CD4-positive, CD25-positive, alpha-beta regulatory T cell (primary cell): ENCODE measurements at regions not wholly inside any gene's neighbourhood (a gene's known extent, or its start where the extent isn't known, plus 50 kb on each side); places are given as distances from the start of the nearest gene placed in this dataset.

ENCODE experiments used
- ATAC-seq, 2 donors: fragments of 150-1000 bp; cut with Tn5 transposase; one replicate each; pipeline ENCODE4 v1.10.0; 2021; ENCODE audit warnings: low read depth in 2 of 2, moderate number of reproducible peaks in 2 of 2, moderate library complexity in 1 of 2
- DNase-seq, 3 donors: peaks; one replicate each; pipeline versions ENCODE4 v3.0.0 to v3.0.0-alpha.2; 2012 to 2022; ENCODE audit warnings: mixed read lengths in 1 of 3
- H3K27ac ChIP-seq: one replicate; pipeline ENCODE4 v1.7.0; 2013; ENCODE audit warnings: mild to moderate bottlenecking, low read length; ENCODE audit not compliant: insufficient read depth, poor library complexity, severe bottlenecking
- H3K27me3 ChIP-seq: one replicate; pipeline ENCODE4 v1.7.0; 2013; ENCODE audit warnings: low read length; ENCODE audit not compliant: control insufficient read depth, insufficient read depth
- H3K36me3 ChIP-seq: one replicate; pipeline ENCODE4 v1.7.0; 2013; ENCODE audit warnings: mild to moderate bottlenecking, low read length, moderate library complexity; ENCODE audit not compliant: control insufficient read depth, insufficient read depth
- H3K4me1 ChIP-seq: 2 replicates; pipeline ENCODE4 v1.7.0; 2013; ENCODE audit warnings: mild to moderate bottlenecking, low read length; ENCODE audit not compliant: insufficient read depth, control insufficient read depth, poor library complexity, severe bottlenecking
- H3K4me3 ChIP-seq: one replicate; pipeline ENCODE4 v1.7.0; 2013; ENCODE audit warnings: low read depth, mild to moderate bottlenecking, low read length, moderate library complexity
- H3K9me3 ChIP-seq, 2 experiments: 1 replicate in 1 of 2; 2 replicates in 1 of 2; pipeline ENCODE4 v1.7.0; 2013; ENCODE audit warnings: low read length in 2 of 2, mild to moderate bottlenecking in 1 of 2, moderate library complexity in 1 of 2; ENCODE audit not compliant: control insufficient read depth in 2 of 2
- H3K27ac Mint-ChIP-seq, 3 donors: one replicate each; pipeline ENCODE4 v1.8.0; 2020 to 2022; ENCODE audit warnings: mild to moderate bottlenecking in 3 of 3, mixed read lengths in 3 of 3, moderate library complexity in 2 of 3
- H3K27me3 Mint-ChIP-seq: one replicate; pipeline ENCODE4 v1.8.0; 2022; ENCODE audit warnings: mild to moderate bottlenecking, mixed read lengths
- H3K36me3 Mint-ChIP-seq: one replicate; pipeline ENCODE4 v1.8.0; 2020; ENCODE audit warnings: mixed read lengths
- H3K4me1 Mint-ChIP-seq, 4 donors: one replicate each; pipeline ENCODE4 v1.8.0; 2020 to 2022; ENCODE audit warnings: mixed read lengths in 4 of 4, mild to moderate bottlenecking in 1 of 4
- H3K4me3 Mint-ChIP-seq, 4 donors: one replicate each; pipeline ENCODE4 v1.8.0; 2020 to 2022; ENCODE audit warnings: mild to moderate bottlenecking in 4 of 4, mixed read lengths in 4 of 4, moderate library complexity in 3 of 4
- H3K9me3 Mint-ChIP-seq, 7 donors: one replicate each; pipeline ENCODE4 v1.8.0; 2020 to 2022; ENCODE audit warnings: mixed read lengths in 7 of 7, mild to moderate bottlenecking in 3 of 7, moderate library complexity in 2 of 7

- DNase-seq = no peak
- Mint-ChIP-seq H3K4me3 (no peak overlapping the region), H3K27me3 (peaks cover 5% of the 10 kb centered on the region), H3K9me3 (no peaks in the 10 kb centered on the region), H3K4me1 (no peaks in the 10 kb centered on the region), H3K27ac (no peak overlapping the region), H3K36me3 (no peaks in the 10 kb centered on the region)
- H3K27me3 ChIP-seq = no peaks in the 10 kb centered on the region
- H3K9me3 ChIP-seq = no peaks in the 10 kb centered on the region
- no peaks in the 10 kb centered on the region for H3K4me1 ChIP-seq
- no peaks in the 10 kb centered on the region for H3K36me3 ChIP-seq
- H3K27ac ChIP-seq = no peak overlapping the region
- no peak overlapping the region for H3K4me3 ChIP-seq
- ATAC-seq = no peak
These were observed 153.5 kb downstream of the RPS12 start for GRCh38 chr6:132967871-132968270.

DNA sequence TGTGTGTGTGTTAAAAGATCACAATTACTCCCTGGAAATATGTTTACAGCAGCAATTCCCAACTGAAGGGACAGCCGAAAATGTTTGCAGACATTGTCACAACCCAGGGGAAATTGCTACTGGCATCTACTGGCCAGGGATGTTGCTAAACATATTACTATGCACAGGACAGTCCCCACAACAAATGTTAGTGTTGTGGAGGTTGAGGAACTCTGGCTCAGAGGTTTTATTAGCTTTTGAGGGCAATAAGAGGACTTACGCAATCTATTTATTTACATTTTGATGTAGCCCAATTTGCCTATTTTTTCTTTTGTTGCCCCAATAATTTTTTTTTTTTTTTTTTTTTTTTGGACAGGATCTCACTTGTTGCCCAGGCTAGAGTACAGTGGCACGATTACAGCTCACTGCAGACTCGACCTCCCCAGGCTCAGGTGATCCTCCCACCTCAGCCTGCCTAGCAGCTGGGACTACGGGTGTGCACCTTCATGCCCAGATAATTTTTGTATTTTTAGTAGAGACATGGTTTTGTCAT, 154.1 kb downstream of the RPS12 start:
- Mint-ChIP-seq H3K4me1 (no peaks in the 10 kb centered on the region), H3K27ac (no peak overlapping the region), H3K27me3 (peaks cover 5% of the 10 kb centered on the region), H3K4me3 (no peak overlapping the region), H3K36me3 (no peaks in the 10 kb centered on the region), H3K9me3 (no peaks in the 10 kb centered on the region)
- Histone ChIP-seq H3K4me3 (no peak overlapping the region), H3K36me3 (no peaks in the 10 kb centered on the region), H3K27ac (no peak overlapping the region), H3K9me3 (no peaks in the 10 kb centered on the region), H3K27me3 (no peaks in the 10 kb centered on the region), H3K4me1 (no peaks in the 10 kb centered on the region)
- ATAC-seq = no peak
- no peak for DNase-seq

DNA sequence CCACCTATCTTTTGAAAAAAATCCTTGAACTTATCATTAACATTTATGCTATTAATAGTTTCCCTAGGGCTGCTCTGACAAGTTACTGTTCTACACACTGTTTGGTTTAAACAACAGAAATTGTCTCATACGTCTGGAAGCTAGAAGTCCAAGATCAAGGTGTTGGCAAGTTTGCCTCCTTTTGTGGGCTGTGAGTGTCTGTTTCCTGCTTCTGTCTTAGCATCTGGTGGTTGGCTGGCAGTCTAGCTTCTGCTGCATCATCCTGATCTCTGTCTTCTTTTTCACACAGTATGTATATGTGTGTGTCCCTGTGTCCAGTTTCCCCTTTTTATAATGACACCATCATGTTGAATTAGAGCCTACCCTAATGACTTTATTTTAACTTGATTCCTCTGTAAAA, 154.8 kb downstream of the RPS12 start:
- no peak overlapping the region for H3K27ac ChIP-seq
- DNase-seq = no peak
- H3K4me3 ChIP-seq = no peak overlapping the region
- Mint-ChIP-seq H3K4me3 (no peak overlapping the region), H3K27ac (no peak overlapping the region), H3K36me3 (no peaks in the 10 kb centered on the region), H3K4me1 (no peaks in the 10 kb centered on the region), H3K9me3 (no peaks in the 10 kb centered on the region), H3K27me3 (peaks cover 5% of the 10 kb centered on the region)
- no peaks in the 10 kb centered on the region for H3K36me3 ChIP-seq
- H3K9me3 ChIP-seq = no peaks in the 10 kb centered on the region
- ATAC-seq = no peak
- no peaks in the 10 kb centered on the region for H3K4me1 ChIP-seq
- H3K27me3 ChIP-seq = no peaks in the 10 kb centered on the region

DNA sequence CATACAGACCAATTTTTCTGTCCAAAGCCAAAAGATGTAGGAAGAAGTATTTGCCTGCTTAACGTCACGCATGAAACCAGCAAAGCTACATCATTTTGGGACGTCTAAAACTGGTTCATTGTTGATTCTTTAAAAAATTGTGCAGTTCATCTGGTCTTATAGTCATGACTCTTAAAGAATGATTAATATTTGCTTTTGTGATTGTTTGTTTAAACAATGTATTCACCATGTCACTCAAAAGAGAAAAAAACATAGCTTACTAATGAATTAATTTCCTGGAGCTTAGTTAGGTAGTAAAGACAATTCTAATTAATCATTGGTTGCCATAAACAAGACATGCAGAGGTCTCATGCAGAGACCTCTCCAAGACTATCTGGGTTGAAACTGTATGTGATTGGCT, 157.3 kb downstream of the RPS12 start:
- DNase-seq (no peak), ATAC-seq (no peak)
- Mint-ChIP-seq H3K36me3 (no peaks in the 10 kb centered on the region), H3K4me3 (no peak overlapping the region), H3K4me1 (no peaks in the 10 kb centered on the region), H3K27me3 (peaks cover 5% of the 10 kb centered on the region), H3K9me3 (no peaks in the 10 kb centered on the region), H3K27ac (no peak overlapping the region)
- Histone ChIP-seq H3K4me1 (no peaks in the 10 kb centered on the region), H3K36me3 (no peaks in the 10 kb centered on the region), H3K27ac (no peak overlapping the region), H3K9me3 (no peaks in the 10 kb centered on the region), H3K27me3 (no peaks in the 10 kb centered on the region), H3K4me3 (no peak overlapping the region)

- no peaks in the 10 kb centered on the region for H3K4me1 Mint-ChIP-seq
- H3K9me3 ChIP-seq = no peaks in the 10 kb centered on the region
- H3K4me3 ChIP-seq = no peak overlapping the region
- H3K27ac ChIP-seq = no peak overlapping the region
- H3K27ac Mint-ChIP-seq = no peak overlapping the region
- no peak overlapping the region for H3K4me3 Mint-ChIP-seq
- H3K9me3 Mint-ChIP-seq = no peaks in the 10 kb centered on the region
- H3K36me3 Mint-ChIP-seq = no peaks in the 10 kb centered on the region
- ATAC-seq (no peak), DNase-seq (no peak)
- no peaks in the 10 kb centered on the region for H3K4me1 ChIP-seq
- H3K36me3 ChIP-seq = no peaks in the 10 kb centered on the region
- H3K27me3 Mint-ChIP-seq = peaks cover 5% of the 10 kb centered on the region
- no peaks in the 10 kb centered on the region for H3K27me3 ChIP-seq
These were observed 157.9 kb downstream of the RPS12 start for GRCh38 chr6:132972254-132972653.

- DNase-seq (no peak), ATAC-seq (no peak)
- Histone ChIP-seq H3K36me3 (no peaks in the 10 kb centered on the region), H3K27ac (no peak overlapping the region), H3K9me3 (no peaks in the 10 kb centered on the region), H3K27me3 (no peaks in the 10 kb centered on the region), H3K4me3 (no peak overlapping the region), H3K4me1 (no peaks in the 10 kb centered on the region)
- no peak overlapping the region for H3K27ac Mint-ChIP-seq
- no peaks in the 10 kb centered on the region for H3K36me3 Mint-ChIP-seq
- H3K27me3 Mint-ChIP-seq = peaks cover under 1% of the 10 kb centered on the region
- H3K4me3 Mint-ChIP-seq = no peak overlapping the region
- no peaks in the 10 kb centered on the region for H3K9me3 Mint-ChIP-seq
- no peaks in the 10 kb centered on the region for H3K4me1 Mint-ChIP-seq
These were observed 158.6 kb downstream of the RPS12 start for GRCh38 chr6:132972971-132973370.

GRCh38 chr6:132973514-132973993, 159.2 kb downstream of the RPS12 start:
- no peaks in the 10 kb centered on the region for H3K9me3 ChIP-seq
- ATAC-seq (no peak), DNase-seq (no peak)
- H3K27me3 Mint-ChIP-seq = no peaks in the 10 kb centered on the region
- H3K4me3 ChIP-seq = no peak overlapping the region
- no peak overlapping the region for H3K4me3 Mint-ChIP-seq
- H3K36me3 Mint-ChIP-seq = no peaks in the 10 kb centered on the region
- H3K27ac ChIP-seq = no peak overlapping the region
- H3K4me1 Mint-ChIP-seq = no peaks in the 10 kb centered on the region
- no peaks in the 10 kb centered on the region for H3K4me1 ChIP-seq
- no peak overlapping the region for H3K27ac Mint-ChIP-seq
- H3K36me3 ChIP-seq = no peaks in the 10 kb centered on the region
- H3K9me3 Mint-ChIP-seq = no peaks in the 10 kb centered on the region
- H3K27me3 ChIP-seq = no peaks in the 10 kb centered on the region

DNA sequence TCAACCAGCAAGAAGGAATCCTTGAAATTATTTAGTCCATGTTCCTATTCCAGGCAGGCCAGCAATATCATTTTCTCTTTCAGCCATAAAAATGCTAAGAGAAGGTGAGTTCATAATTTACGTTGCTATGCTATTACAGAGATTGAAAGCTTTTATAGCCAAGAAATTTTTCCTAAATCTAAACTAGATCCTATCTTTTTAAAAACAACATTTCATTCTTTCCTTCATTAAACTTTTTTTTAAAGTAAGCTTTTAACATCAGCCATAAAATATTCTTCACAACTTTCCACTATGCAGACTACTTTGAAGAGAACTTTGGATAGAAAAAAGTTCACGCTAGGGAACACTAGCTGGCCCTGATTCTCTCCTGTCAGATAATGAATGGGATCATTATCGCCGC, 159.8 kb downstream of the RPS12 start:
- Mint-ChIP-seq H3K27ac (no peak overlapping the region), H3K36me3 (no peaks in the 10 kb centered on the region), H3K9me3 (no peaks in the 10 kb centered on the region), H3K4me1 (no peaks in the 10 kb centered on the region), H3K27me3 (no peaks in the 10 kb centered on the region), H3K4me3 (no peak overlapping the region)
- DNase-seq (no peak), ATAC-seq (no peak)
- no peaks in the 10 kb centered on the region for H3K9me3 ChIP-seq
- H3K4me3 ChIP-seq = no peak overlapping the region
- H3K27ac ChIP-seq = no peak overlapping the region
- no peaks in the 10 kb centered on the region for H3K4me1 ChIP-seq
- no peaks in the 10 kb centered on the region for H3K36me3 ChIP-seq
- peaks cover 1% of the 10 kb centered on the region for H3K27me3 ChIP-seq
